H1 (cell line): ENCODE measurements at regions not wholly inside any gene's neighbourhood (a gene's known extent, or its start where the extent isn't known, plus 50 kb on each side); places are given as distances from the start of the nearest gene placed in this dataset.

Source experiments
- CTCF ChIA-PET: fragments of 300-600 bp; sonication (Branson Sonifier 250); formaldehyde crosslinking; loops from one replicate; lab custom pipeline; 2021; ENCODE audit not compliant: partially characterized antibody; lab: Charles Lee
- POLR2A ChIA-PET: fragments of 300-600 bp; sonication (Branson Sonifier 250); formaldehyde crosslinking; loops from one replicate; lab custom pipeline; 2021; ENCODE audit warnings: inconsistent platforms; ENCODE audit not compliant: partially characterized antibody; lab: Charles Lee
- DNase-seq, 2 experiments: peaks; one replicate each; pipeline versions ENCODE4 v3.0.0 to v3.0.0-alpha.2; 2010 to 2022; ENCODE audit warnings: low spot score in 2 of 2, low read depth in 1 of 2, mixed read lengths in 1 of 2
- FAIRE-seq: peaks from 2 replicates; lab custom pipeline; 2011; peaks lifted over from hg19 to GRCh38; lab: Jason Lieb, UNC
- H2AFZ ChIP-seq: 2 replicates; pipeline ENCODE4 v1.8.1; 2012; ENCODE audit warnings: low read length, inconsistent platforms
- H2AK5ac ChIP-seq: 2 replicates; pipeline ENCODE4 v1.6.1; 2013; ENCODE audit warnings: low read depth, low read length
- H2BK120ac ChIP-seq: replicated peaks from 2 replicates; pipeline ENCODE3; 2013; ENCODE audit warnings: low read depth, low read length, inconsistent platforms
- H2BK12ac ChIP-seq: 2 replicates; pipeline ENCODE4 v1.6.1; 2013; ENCODE audit warnings: low read depth, low read length
- H2BK15ac ChIP-seq: 2 replicates; pipeline ENCODE4 v1.6.1; 2013; ENCODE audit warnings: low read length
- H2BK20ac ChIP-seq: 2 replicates; pipeline ENCODE4 v1.6.1; 2013; ENCODE audit warnings: low read length
- H2BK5ac ChIP-seq: 2 replicates; pipeline ENCODE4 v1.6.1; 2013; ENCODE audit warnings: low read depth, low read length
- H3K14ac ChIP-seq: 2 replicates; pipeline ENCODE4 v1.6.1; 2013; ENCODE audit warnings: inconsistent platforms; ENCODE audit not compliant: insufficient read length
- H3K18ac ChIP-seq: 2 replicates; pipeline ENCODE4 v1.6.1; 2013; ENCODE audit warnings: low read length; ENCODE audit errors: extremely low read depth
- H3K23ac ChIP-seq: 2 replicates; pipeline ENCODE4 v1.6.1; 2013; ENCODE audit warnings: inconsistent platforms; ENCODE audit not compliant: insufficient read length
- H3K23me2 ChIP-seq: 2 replicates; pipeline ENCODE4 v1.6.1; 2013; ENCODE audit warnings: low read depth, low read length
- H3K27ac ChIP-seq: 2 replicates; pipeline ENCODE4 v1.6.1; 2011; ENCODE audit warnings: low read depth, low read length, inconsistent platforms
- H3K27me3 ChIP-seq, 4 experiments: replicated peaks in 1 of 4; 1 replicate in 1 of 4; 2 replicates in 3 of 4; pipeline versions ENCODE4 v1.6.1 to v1.8.1; 2011 to 2013; ENCODE audit warnings: low read length in 3 of 4, mild to moderate bottlenecking in 3 of 4, inconsistent platforms in 2 of 4, mixed read lengths in 2 of 4, moderate library complexity in 1 of 4; ENCODE audit not compliant: control insufficient read depth in 3 of 4, insufficient read depth in 3 of 4; ENCODE audit errors: extremely low read depth in 1 of 4
- H3K36me3 ChIP-seq, 4 experiments: 2 replicates each; pipeline versions ENCODE4 v1.6.1 to v1.8.1; 2011 to 2013; ENCODE audit warnings: mild to moderate bottlenecking in 4 of 4, low read length in 3 of 4, moderate library complexity in 2 of 4, control low read depth in 1 of 4, inconsistent platforms in 1 of 4; ENCODE audit not compliant: insufficient read depth in 4 of 4, control insufficient read depth in 2 of 4
- H3K4ac ChIP-seq: replicated peaks from 2 replicates; pipeline ENCODE3; 2013; ENCODE audit warnings: low read length, low read depth, mixed read lengths, inconsistent platforms; ENCODE audit not compliant: insufficient read length
- H3K4me1 ChIP-seq, 4 experiments: replicated peaks in 1 of 4; 1 replicate in 1 of 4; 2 replicates in 3 of 4; pipeline versions ENCODE4 v1.6.1 to v1.8.1; 2011 to 2013; ENCODE audit warnings: low read length in 3 of 4, inconsistent platforms in 2 of 4, mixed read lengths in 1 of 4; ENCODE audit not compliant: insufficient read depth in 4 of 4, control insufficient read depth in 3 of 4
- H3K4me2 ChIP-seq, 2 experiments: 2 replicates each; pipeline versions ENCODE4 v1.6.1 to v1.8.1; 2011 to 2013; ENCODE audit warnings: low read depth in 2 of 2, low read length in 2 of 2, control low read depth in 1 of 2, inconsistent platforms in 1 of 2, mild to moderate bottlenecking in 1 of 2; ENCODE audit not compliant: insufficient read depth in 1 of 2
- H3K4me3 ChIP-seq, 4 experiments: fragments of 200-600, 300-600 bp in 1 of 4; sonication (generic), shearing (Covaris generic), sonication (Bioruptor Twin) in 1 of 4; 2 replicates each; pipeline versions ENCODE4 v1.5.1 to v1.8.1; 2011 to 2016; ENCODE audit warnings: low read length in 4 of 4, low read depth in 3 of 4, control low read depth in 2 of 4, inconsistent platforms in 2 of 4, mild to moderate bottlenecking in 2 of 4, mixed read lengths in 1 of 4, moderate library complexity in 1 of 4; ENCODE audit not compliant: insufficient read depth in 2 of 4; ENCODE audit errors: extremely low read depth in 1 of 4
- H3K56ac ChIP-seq: replicated peaks from 2 replicates; pipeline ENCODE3; 2013; ENCODE audit warnings: low read depth, mild to moderate bottlenecking, mixed read lengths, low read length, inconsistent platforms; ENCODE audit not compliant: insufficient read length
- H3K79me1 ChIP-seq: 2 replicates; pipeline ENCODE4 v1.6.1; 2013; ENCODE audit warnings: low read depth, low read length, control low read depth
- H3K79me2 ChIP-seq, 2 experiments: 2 replicates each; pipeline versions ENCODE4 v1.6.1 to v1.8.1; 2012 to 2013; ENCODE audit warnings: low read length in 2 of 2, mild to moderate bottlenecking in 2 of 2, inconsistent platforms in 1 of 2; ENCODE audit not compliant: insufficient read depth in 2 of 2, control insufficient read depth in 1 of 2
- H3K9ac ChIP-seq, 4 experiments: replicated peaks in 1 of 4; 1 replicate in 1 of 4; 2 replicates in 3 of 4; pipeline versions ENCODE4 v1.6.1 to v1.8.1; 2011 to 2013; ENCODE audit warnings: low read depth in 3 of 4, low read length in 3 of 4, control low read depth in 2 of 4, mild to moderate bottlenecking in 2 of 4, moderate library complexity in 2 of 4, inconsistent platforms in 1 of 4; ENCODE audit errors: extremely low read depth in 1 of 4
- H3K9me3 ChIP-seq, 2 experiments: 2 replicates each; pipeline versions ENCODE4 v1.6.1 to v1.8.1; 2012 to 2013; ENCODE audit warnings: mild to moderate bottlenecking in 2 of 2, moderate library complexity in 2 of 2, control low read depth in 1 of 2, inconsistent platforms in 1 of 2, low read depth in 1 of 2, low read length in 1 of 2, mixed read lengths in 1 of 2; ENCODE audit not compliant: insufficient read depth in 2 of 2
- H4K20me1 ChIP-seq, 2 experiments: replicated peaks in 1 of 2; 2 replicates each; pipeline versions ENCODE3 to v1.8.1; 2011 to 2013; ENCODE audit warnings: inconsistent platforms in 2 of 2, low read length in 2 of 2, mild to moderate bottlenecking in 1 of 2; ENCODE audit not compliant: insufficient read depth in 2 of 2, control insufficient read depth in 1 of 2
- H4K5ac ChIP-seq: 2 replicates; pipeline ENCODE4 v1.6.1; 2013; ENCODE audit warnings: low read length, low read depth, mixed read lengths, inconsistent platforms; ENCODE audit not compliant: insufficient read length
- H4K8ac ChIP-seq: 2 replicates; pipeline ENCODE4 v1.8.0; 2013; ENCODE audit warnings: mild to moderate bottlenecking, moderate library complexity, low read length, inconsistent platforms; ENCODE audit not compliant: insufficient read depth; ENCODE audit errors: extremely low read depth
- H4K91ac ChIP-seq: replicated peaks from 2 replicates; pipeline ENCODE3; 2013; ENCODE audit warnings: low read length, mixed read lengths, inconsistent platforms; ENCODE audit not compliant: insufficient read length
- BCL11A ChIP-seq, 2 experiments: IDR thresholded peaks; one replicate each; pipeline ENCODE4 v1.6.1; 2011; ENCODE audit warnings: low read depth in 2 of 2, low read length in 2 of 2, mild to moderate bottlenecking in 2 of 2
- HDAC2 ChIP-seq, 2 experiments: fragments of 300-600 bp in 1 of 2; sonication (generic) in 1 of 2; IDR thresholded peaks; 2 replicates each; pipeline ENCODE4 v1.6.1; 2011 to 2012; ENCODE audit warnings: low read depth in 2 of 2, low read length in 2 of 2, mild to moderate bottlenecking in 2 of 2, moderate library complexity in 2 of 2, borderline replicate concordance in 1 of 2, inconsistent platforms in 1 of 2
- MAFK ChIP-seq: IDR thresholded peaks from 2 replicates; pipeline ENCODE4 v1.6.1; 2012; ENCODE audit warnings: low read depth, mild to moderate bottlenecking, improper control_type of control experiment, low read length
- NANOG ChIP-seq: IDR thresholded peaks from 2 replicates; pipeline ENCODE4 v1.6.1; 2011; ENCODE audit warnings: low read length, low read depth, mild to moderate bottlenecking, inconsistent platforms; ENCODE audit not compliant: insufficient read depth, poor library complexity, severe bottlenecking
- POLR2AphosphoS5 ChIP-seq: IDR thresholded peaks from 2 replicates; pipeline ENCODE4 v1.6.1; 2011; ENCODE audit warnings: low read depth, low read length
- POU5F1 ChIP-seq: IDR thresholded peaks from 2 replicates; pipeline ENCODE4 v1.6.1; 2011; ENCODE audit warnings: low read depth, mild to moderate bottlenecking, low read length, moderate library complexity
- RNF2 ChIP-seq: fragments of 200-900, 300-1000 bp; sonication (generic); IDR thresholded peaks from 2 replicates; pipeline ENCODE4 v1.7.1; 2016; ENCODE audit warnings: borderline replicate concordance, low read depth, mild to moderate bottlenecking, antibody characterized with exemption, low read length; ENCODE audit not compliant: poor library complexity, severe bottlenecking; ENCODE audit errors: missing control alignments
- SUZ12 ChIP-seq: fragments of 200-600 bp; sonication (generic); IDR thresholded peaks from 2 replicates; pipeline ENCODE4 v1.6.1; 2012; ENCODE audit warnings: mild to moderate bottlenecking, inconsistent platforms, low read length, moderate library complexity, mixed read lengths
- WGBS, 2 experiments: shearing (Covaris generic) in 1 of 2; methylation state at CpG; one replicate each; pipeline versions ENCODE4 v1.1.6 to v1.1.7; 2013 to 2015; ENCODE audit warnings: low lambda C conversion rate in 2 of 2, mixed read lengths in 2 of 2, inconsistent platforms in 1 of 2, low coverage in 1 of 2, missing lambda C conversion rate in 1 of 2; ENCODE audit not compliant: insufficient replicate concordance in 2 of 2, insufficient coverage in 1 of 2, insufficient read length in 1 of 2; ENCODE audit errors: extremely low coverage in 1 of 2, missing lambda C conversion rate in 1 of 2; 5-methylcytosine and 5-hydroxymethylcytosine counted together
- TF ChIP-seq, protein P1 (sequence below), 3 experiments: IDR thresholded peaks; 1 replicate in 2 of 3; 2 replicates in 1 of 3; pipeline versions ENCODE4 v1.5.1 to v1.6.1; 2011; ENCODE audit warnings: low read length in 3 of 3, mild to moderate bottlenecking in 3 of 3, inconsistent platforms in 2 of 3, low read depth in 1 of 3, moderate library complexity in 1 of 3; ENCODE audit not compliant: insufficient read depth in 1 of 3; ENCODE audit errors: control extremely low read depth in 1 of 3

DNA sequence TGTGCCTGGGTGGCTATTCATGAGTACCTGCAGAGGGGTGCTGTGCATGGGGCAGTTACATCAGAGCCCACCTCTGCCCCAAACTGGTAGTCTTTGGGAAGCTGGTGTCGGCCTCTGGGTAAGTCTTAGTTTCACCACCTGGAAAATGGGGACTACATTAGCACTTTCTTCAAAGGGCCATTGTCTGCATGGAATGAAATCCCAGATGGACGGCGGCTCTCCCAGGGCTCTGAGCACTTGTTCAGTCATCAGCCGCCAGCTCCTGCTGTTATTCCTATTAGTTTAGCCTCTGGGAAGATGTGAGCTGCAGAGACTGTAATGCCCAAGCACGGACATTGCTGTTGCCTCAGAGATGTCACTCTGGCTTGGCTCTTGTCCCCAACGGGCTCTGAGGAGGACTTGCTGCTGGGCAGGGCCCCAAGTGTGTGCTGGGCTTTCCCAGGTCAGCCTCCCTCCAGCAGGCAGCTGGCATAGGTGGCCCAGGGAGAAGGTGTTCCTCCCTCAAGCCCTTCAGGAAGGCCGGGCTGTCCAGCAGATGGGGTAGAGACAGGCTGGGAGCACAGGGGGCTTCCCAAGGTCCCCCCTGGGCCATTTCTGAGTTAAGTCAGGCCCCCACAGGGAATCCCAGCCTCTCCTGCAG lies 268.3 kb downstream of the TFAP2C start:
- Histone ChIP-seq H3K27ac (no peak overlapping the region), H4K91ac (peak overlapping the region; percentile 62), H3K79me2 (no peaks in the 10 kb centered on the region), H3K79me1 (no peaks in the 10 kb centered on the region), H3K4ac (no peak overlapping the region), H3K23ac (no peak overlapping the region), H3K9me3 (no peaks in the 10 kb centered on the region), H2BK12ac (peak overlapping the region; percentile 86; the same call in 1 of the 2 replicates), H3K4me2 (peak overlapping the region; percentile 1 to 29; a peak in 2 of 4 replicates), H3K9ac (no peak overlapping the region), H3K14ac (no peak overlapping the region), H2BK120ac (peak overlapping the region; percentile 18), H4K5ac (no peak overlapping the region), H2BK15ac (no peak overlapping the region), H3K36me3 (no peaks in the 10 kb centered on the region), H2BK20ac (peak overlapping the region; percentile 10; the same call in 1 of the 2 replicates), H3K4me3 (no peak overlapping the region; a peak in 2 of 8 replicates), H2AK5ac (no peak overlapping the region), H3K4me1 (peaks cover 0 to 6% (median 5%) of the 10 kb centered on the region in 4 experiments; a peak in 6 of 7 replicates), H3K27me3 (no peaks in the 10 kb centered on the region), H3K23me2 (no peaks in the 10 kb centered on the region; the same call in 1 of the 2 replicates), H4K8ac (no peak overlapping the region), H2AFZ (no peak overlapping the region), H2BK5ac (peak overlapping the region; percentile 31; the same call in 1 of the 2 replicates), H3K18ac (no peak overlapping the region; the same call in 1 of the 2 replicates), H3K56ac (no peak overlapping the region), H4K20me1 (no peaks in the 10 kb centered on the region)
- ChIA-PET POLR2A (no interaction called here), CTCF (interaction anchor here (0.7 to 1.4 kb wide), 2 partner anchors 9 to 77 kb away, joined by 3 read pairs; no protein-coding TSS in a partner anchor)
- WGBS, 2 experiments, result 44% methylated on average over 7 of the region's 7 CpGs; no CpG with 5 or more reads in 1 of the 2 experiments
- no peak for FAIRE-seq
- peak in 1 of 2 experiments; percentile 52 for DNase-seq
- TF ChIP-seq RNF2 (no peak), MAFK (no peak), POU5F1 (no peak), POLR2AphosphoS5 (no peak), HDAC2 (IDR thresholded peaks at IDR 0.05; ENCODE audit: borderline replicate concordance in 1 of 2, low read depth in 2 of 2, low read length in 2 of 2) (peak in 1 of 2 experiments; percentile 73; a peak in 1 of 4 replicates), SUZ12 (no peak), NANOG (no peak), BCL11A (IDR thresholded peaks at IDR 0.05; ENCODE audit: low read depth in 2 of 2, low read length in 2 of 2) (no peak)
- TF ChIP-seq, protein P1, sequence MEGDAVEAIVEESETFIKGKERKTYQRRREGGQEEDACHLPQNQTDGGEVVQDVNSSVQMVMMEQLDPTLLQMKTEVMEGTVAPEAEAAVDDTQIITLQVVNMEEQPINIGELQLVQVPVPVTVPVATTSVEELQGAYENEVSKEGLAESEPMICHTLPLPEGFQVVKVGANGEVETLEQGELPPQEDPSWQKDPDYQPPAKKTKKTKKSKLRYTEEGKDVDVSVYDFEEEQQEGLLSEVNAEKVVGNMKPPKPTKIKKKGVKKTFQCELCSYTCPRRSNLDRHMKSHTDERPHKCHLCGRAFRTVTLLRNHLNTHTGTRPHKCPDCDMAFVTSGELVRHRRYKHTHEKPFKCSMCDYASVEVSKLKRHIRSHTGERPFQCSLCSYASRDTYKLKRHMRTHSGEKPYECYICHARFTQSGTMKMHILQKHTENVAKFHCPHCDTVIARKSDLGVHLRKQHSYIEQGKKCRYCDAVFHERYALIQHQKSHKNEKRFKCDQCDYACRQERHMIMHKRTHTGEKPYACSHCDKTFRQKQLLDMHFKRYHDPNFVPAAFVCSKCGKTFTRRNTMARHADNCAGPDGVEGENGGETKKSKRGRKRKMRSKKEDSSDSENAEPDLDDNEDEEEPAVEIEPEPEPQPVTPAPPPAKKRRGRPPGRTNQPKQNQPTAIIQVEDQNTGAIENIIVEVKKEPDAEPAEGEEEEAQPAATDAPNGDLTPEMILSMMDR (IDR thresholded peaks at IDR 0.05; ENCODE audit: control extremely low read depth in 1 of 3, insufficient read depth in 1 of 3, low read depth in 1 of 3, low read length in 3 of 3), result no peak
